Tibial nerve (tissue), 4 donors: ENCODE measurements at regions not wholly inside any gene's neighbourhood (a gene's known extent, or its start where the extent isn't known, plus 50 kb on each side); places are given as distances from the start of the nearest gene placed in this dataset.

ENCODE experiments used
- EP300 ChIP-seq, 2 donors: sonication (generic); formaldehyde crosslinking; IDR thresholded peaks; one replicate each; pipeline ENCODE4 v1.6.1; 2017; ENCODE audit warnings: antibody characterized with exemption in 2 of 2, mild to moderate bottlenecking in 1 of 2
- POLR2A ChIP-seq, 2 donors: fragments of 450-650 bp; IDR thresholded peaks; one replicate each; pipeline ENCODE4 v1.6.1; 2017; ENCODE audit warnings: antibody characterized with exemption in 2 of 2, mild to moderate bottlenecking in 2 of 2, moderate library complexity in 2 of 2
- TF ChIP-seq, protein P1 (sequence below), 5 experiments: fragments of 200-600 bp in 3 of 5; fragments of 450-650 bp in 2 of 5; sonication (generic) in 3 of 5; IDR thresholded peaks; one replicate each; pipeline ENCODE4 v1.5.1; 2016 to 2019; ENCODE audit warnings: antibody characterized with exemption in 5 of 5, mild to moderate bottlenecking in 3 of 5, moderate library complexity in 2 of 5

DNA sequence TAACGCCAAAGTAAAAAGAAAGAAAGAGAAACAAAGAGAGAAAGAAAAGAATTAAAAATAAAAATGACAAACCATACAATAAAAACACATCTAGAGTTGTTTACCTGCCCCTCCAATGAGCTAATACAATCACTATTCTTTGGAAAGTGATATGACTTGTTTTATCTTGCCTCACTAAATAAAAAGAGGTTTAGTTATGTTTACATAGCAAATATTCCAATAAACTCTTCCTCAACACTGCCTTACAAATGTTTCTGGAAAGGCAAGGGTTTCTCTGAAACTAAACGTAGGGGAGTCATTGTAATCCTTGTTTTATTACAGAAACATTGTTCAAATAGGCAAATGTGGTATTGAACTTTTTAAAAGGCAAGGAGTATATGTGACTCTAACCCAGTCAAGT, 396.2 kb downstream of the EPM2A start:
- TF ChIP-seq, protein P1, sequence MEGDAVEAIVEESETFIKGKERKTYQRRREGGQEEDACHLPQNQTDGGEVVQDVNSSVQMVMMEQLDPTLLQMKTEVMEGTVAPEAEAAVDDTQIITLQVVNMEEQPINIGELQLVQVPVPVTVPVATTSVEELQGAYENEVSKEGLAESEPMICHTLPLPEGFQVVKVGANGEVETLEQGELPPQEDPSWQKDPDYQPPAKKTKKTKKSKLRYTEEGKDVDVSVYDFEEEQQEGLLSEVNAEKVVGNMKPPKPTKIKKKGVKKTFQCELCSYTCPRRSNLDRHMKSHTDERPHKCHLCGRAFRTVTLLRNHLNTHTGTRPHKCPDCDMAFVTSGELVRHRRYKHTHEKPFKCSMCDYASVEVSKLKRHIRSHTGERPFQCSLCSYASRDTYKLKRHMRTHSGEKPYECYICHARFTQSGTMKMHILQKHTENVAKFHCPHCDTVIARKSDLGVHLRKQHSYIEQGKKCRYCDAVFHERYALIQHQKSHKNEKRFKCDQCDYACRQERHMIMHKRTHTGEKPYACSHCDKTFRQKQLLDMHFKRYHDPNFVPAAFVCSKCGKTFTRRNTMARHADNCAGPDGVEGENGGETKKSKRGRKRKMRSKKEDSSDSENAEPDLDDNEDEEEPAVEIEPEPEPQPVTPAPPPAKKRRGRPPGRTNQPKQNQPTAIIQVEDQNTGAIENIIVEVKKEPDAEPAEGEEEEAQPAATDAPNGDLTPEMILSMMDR (IDR thresholded peaks at IDR 0.05) = no peak
- TF ChIP-seq POLR2A (IDR thresholded peaks at IDR 0.05) (no peak), EP300 (IDR thresholded peaks at IDR 0.05) (no peak)
